Suprapubic skin (tissue), 4 donors: ENCODE measurements at regions not wholly inside any gene's neighbourhood (a gene's known extent, or its start where the extent isn't known, plus 50 kb on each side); places are given as distances from the start of the nearest gene placed in this dataset.

Experiments
- DNase-seq, 2 donors: peaks; one replicate each; pipeline ENCODE4 v3.0.0-alpha.2; 2019; ENCODE audit warnings: low spot score in 2 of 2
- H3K27ac ChIP-seq: fragments of 200-600 bp; sonication (generic); one replicate; pipeline ENCODE4 v1.5.1; 2019
- H3K27me3 ChIP-seq: fragments of 200-600 bp; sonication (generic); one replicate; pipeline ENCODE4 v1.5.1; 2019
- H3K36me3 ChIP-seq: fragments of 200-600 bp; sonication (generic); one replicate; pipeline ENCODE4 v1.5.1; 2019
- H3K4me1 ChIP-seq: fragments of 200-600 bp; sonication (generic); one replicate; pipeline ENCODE4 v1.5.1; 2019
- H3K4me3 ChIP-seq: fragments of 200-600 bp; sonication (generic); one replicate; pipeline ENCODE4 v1.5.1; 2019; ENCODE audit warnings: mild to moderate bottlenecking
- H3K9me3 ChIP-seq: fragments of 200-600 bp; sonication (generic); one replicate; pipeline ENCODE4 v1.5.1; 2019
- EP300 ChIP-seq: sonication (generic); formaldehyde crosslinking; IDR thresholded peaks from one replicate; pipeline ENCODE4 v1.6.1; 2017; ENCODE audit warnings: antibody characterized with exemption
- POLR2A ChIP-seq, 2 donors: fragments of 450-650 bp; IDR thresholded peaks; one replicate each; pipeline ENCODE4 v1.6.1; 2017; ENCODE audit warnings: antibody characterized with exemption in 2 of 2, mild to moderate bottlenecking in 2 of 2, moderate library complexity in 2 of 2
- POLR2AphosphoS5 ChIP-seq, 3 donors: sonication (generic); formaldehyde crosslinking; IDR thresholded peaks; one replicate each; pipeline ENCODE4 v1.6.1; 2017; ENCODE audit warnings: antibody characterized with exemption in 3 of 3
- WGBS: methylation state at CpG from one replicate; pipeline ENCODE4 v1.1.5; 2018; 5-methylcytosine and 5-hydroxymethylcytosine counted together
- TF ChIP-seq, protein P1 (sequence below), 2 donors: fragments of 200-600 bp in 1 of 2; fragments of 450-650 bp in 1 of 2; sonication (generic) in 1 of 2; IDR thresholded peaks; one replicate each; pipeline ENCODE4 v1.5.1; 2016 to 2019; ENCODE audit warnings: antibody characterized with exemption in 2 of 2, mild to moderate bottlenecking in 1 of 2, moderate library complexity in 1 of 2

DNA sequence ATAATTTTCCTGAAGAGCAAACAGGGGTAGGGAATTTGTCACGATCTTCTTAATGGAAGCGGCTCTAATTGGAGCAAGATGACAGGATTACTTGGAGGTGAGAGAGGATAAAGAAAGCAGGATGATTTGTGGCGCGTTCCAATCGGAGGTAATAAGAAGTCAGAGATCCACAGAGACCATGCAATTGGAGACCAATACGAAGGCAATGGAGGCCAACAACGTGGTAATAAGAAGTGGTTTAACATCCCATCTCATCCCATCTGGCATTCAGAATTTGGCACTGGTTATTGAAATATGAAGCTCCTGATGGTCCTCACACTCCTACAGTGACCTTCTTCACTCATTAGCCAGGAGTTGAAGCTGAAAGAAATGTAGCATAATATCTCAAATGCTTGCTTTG is 130.6 kb downstream of the DLEU7 start:
- Histone ChIP-seq H3K4me3 (no peak overlapping the region), H3K36me3 (no peaks in the 10 kb centered on the region), H3K4me1 (peaks cover 3% of the 10 kb centered on the region), H3K27ac (no peak overlapping the region), H3K27me3 (no peaks in the 10 kb centered on the region), H3K9me3 (no peaks in the 10 kb centered on the region)
- no peak for DNase-seq
- WGBS, result 79% methylated on average over 7 of the region's 7 CpGs
- TF ChIP-seq POLR2A (IDR thresholded peaks at IDR 0.05) (no peak), EP300 (no peak), POLR2AphosphoS5 (IDR thresholded peaks at IDR 0.05) (no peak)
- TF ChIP-seq, protein P1, sequence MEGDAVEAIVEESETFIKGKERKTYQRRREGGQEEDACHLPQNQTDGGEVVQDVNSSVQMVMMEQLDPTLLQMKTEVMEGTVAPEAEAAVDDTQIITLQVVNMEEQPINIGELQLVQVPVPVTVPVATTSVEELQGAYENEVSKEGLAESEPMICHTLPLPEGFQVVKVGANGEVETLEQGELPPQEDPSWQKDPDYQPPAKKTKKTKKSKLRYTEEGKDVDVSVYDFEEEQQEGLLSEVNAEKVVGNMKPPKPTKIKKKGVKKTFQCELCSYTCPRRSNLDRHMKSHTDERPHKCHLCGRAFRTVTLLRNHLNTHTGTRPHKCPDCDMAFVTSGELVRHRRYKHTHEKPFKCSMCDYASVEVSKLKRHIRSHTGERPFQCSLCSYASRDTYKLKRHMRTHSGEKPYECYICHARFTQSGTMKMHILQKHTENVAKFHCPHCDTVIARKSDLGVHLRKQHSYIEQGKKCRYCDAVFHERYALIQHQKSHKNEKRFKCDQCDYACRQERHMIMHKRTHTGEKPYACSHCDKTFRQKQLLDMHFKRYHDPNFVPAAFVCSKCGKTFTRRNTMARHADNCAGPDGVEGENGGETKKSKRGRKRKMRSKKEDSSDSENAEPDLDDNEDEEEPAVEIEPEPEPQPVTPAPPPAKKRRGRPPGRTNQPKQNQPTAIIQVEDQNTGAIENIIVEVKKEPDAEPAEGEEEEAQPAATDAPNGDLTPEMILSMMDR (IDR thresholded peaks at IDR 0.05), result no peak

DNA sequence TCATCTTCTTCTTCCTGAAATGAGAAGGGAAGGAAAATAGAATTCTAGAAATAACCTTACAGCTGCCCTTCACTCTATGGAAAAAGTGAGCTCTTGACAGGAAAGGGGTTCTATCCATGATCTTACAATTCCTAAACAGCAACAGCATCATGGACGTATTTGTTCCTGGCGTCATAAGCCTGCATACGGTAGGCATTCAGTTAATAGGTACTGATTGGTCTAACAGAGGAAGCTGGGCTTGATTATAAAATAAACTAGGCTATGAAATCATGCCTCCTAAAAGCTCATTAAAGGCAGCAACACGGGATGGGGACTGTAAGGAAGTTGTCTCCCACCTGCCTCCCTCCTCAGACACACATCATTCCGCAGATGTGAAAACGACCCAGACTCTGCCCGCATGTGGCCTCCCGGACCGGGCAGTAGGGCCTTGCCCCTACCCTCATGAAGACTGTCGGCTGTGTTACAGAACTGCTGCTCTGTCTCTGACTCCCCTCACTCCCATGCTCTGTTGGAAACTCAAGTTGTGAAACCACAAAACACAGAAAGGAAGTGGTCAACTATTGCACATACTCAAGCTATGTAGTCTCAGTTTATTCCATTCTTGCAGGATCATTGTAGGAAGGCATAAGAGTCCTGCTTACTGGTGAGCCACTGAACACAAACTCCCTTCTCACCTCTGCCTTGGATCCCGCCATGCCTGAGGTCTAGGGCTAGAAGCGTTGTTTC is 129.8 kb downstream of the DLEU7 start:
- H3K4me1 ChIP-seq, result peaks cover 3% of the 10 kb centered on the region
- DNase-seq, result no peak
- TF ChIP-seq EP300 (no peak), POLR2AphosphoS5 (IDR thresholded peaks at IDR 0.05) (peak in 1 of 3 donors; percentile 33)
- WGBS, result 84% methylated on average over 12 of the region's 12 CpGs
- no peak overlapping the region for H3K4me3 ChIP-seq
- H3K9me3 ChIP-seq, result no peaks in the 10 kb centered on the region
- H3K36me3 ChIP-seq, result no peaks in the 10 kb centered on the region
- no peak overlapping the region for H3K27ac ChIP-seq
- no peaks in the 10 kb centered on the region for H3K27me3 ChIP-seq

DNA sequence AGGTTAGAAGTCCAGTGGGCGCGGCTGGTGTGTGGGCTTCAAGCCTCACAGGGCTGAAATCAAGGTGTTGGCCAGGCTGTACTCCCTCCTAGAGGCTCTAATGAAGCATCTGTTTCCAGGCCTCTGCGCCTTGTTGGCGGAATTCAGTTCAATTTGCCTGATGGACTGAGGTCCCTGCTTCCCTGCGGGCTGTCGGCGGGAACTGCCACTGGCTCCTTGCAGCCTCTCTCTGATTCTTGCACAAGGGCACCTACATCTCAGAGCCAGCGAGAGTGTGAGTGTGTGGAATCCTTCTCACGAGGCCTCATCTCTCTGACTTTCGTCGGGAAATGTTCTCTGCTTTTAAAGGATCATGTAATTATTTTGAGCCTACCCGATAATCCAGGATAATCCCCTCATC is 128.6 kb downstream of the DLEU7 start:
- WGBS, result 96% methylated on average over 12 of the region's 12 CpGs
- Histone ChIP-seq H3K27me3 (no peaks in the 10 kb centered on the region), H3K4me3 (no peak overlapping the region), H3K27ac (no peak overlapping the region), H3K4me1 (peaks cover 3% of the 10 kb centered on the region), H3K9me3 (no peaks in the 10 kb centered on the region), H3K36me3 (no peaks in the 10 kb centered on the region)
- TF ChIP-seq EP300 (no peak), POLR2AphosphoS5 (IDR thresholded peaks at IDR 0.05) (no peak)
- TF ChIP-seq, protein P1 (IDR thresholded peaks at IDR 0.05), result no peak
- DNase-seq, result no peak

DNA sequence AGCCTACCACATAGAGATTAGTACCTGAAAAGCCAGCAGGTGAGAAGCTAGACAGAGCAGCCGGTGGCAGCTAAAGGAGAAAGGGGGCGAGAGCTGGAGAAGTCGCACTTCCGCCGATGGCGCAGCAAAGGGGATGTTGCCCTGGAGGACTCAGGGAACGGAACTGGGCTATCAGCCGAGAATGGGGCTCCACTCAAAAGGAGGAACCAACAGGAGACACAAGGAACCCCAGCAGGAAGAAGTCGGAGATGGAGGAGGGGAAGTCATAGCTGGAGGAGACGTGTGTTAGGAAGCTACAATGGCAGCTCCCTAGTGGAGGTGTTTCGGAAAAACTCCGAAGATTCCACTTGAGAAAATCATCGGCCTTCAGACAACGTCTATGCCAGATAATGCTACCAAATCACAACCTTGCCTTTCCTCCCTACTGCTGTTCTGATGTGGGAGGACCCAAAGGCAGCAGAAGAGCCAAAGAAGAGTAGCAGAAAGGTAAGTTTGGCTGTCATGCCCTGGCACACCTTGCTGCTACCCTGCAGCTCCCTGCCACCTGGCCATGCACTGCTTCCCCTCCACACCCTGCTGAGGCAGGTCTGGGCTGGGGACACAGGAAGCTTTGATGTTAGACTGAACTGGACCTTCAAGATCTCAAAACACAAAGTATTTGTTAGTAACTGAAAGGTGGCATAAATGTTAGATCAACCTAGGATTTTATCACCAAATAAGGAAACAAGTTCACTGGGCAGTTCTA is 127.9 kb downstream of the DLEU7 start:
- Histone ChIP-seq H3K27me3 (no peaks in the 10 kb centered on the region), H3K4me1 (peaks cover 3% of the 10 kb centered on the region), H3K4me3 (no peak overlapping the region), H3K27ac (peak overlapping the region; percentile 5), H3K36me3 (no peaks in the 10 kb centered on the region), H3K9me3 (no peaks in the 10 kb centered on the region)
- 95% methylated on average over 14 of the region's 14 CpGs for WGBS
- peak in 1 of 2 donors; percentile 67 for DNase-seq
- TF ChIP-seq POLR2A (IDR thresholded peaks at IDR 0.05) (no peak), EP300 (no peak), POLR2AphosphoS5 (IDR thresholded peaks at IDR 0.05) (no peak)
- TF ChIP-seq, protein P1 (IDR thresholded peaks at IDR 0.05), result no peak

DNA sequence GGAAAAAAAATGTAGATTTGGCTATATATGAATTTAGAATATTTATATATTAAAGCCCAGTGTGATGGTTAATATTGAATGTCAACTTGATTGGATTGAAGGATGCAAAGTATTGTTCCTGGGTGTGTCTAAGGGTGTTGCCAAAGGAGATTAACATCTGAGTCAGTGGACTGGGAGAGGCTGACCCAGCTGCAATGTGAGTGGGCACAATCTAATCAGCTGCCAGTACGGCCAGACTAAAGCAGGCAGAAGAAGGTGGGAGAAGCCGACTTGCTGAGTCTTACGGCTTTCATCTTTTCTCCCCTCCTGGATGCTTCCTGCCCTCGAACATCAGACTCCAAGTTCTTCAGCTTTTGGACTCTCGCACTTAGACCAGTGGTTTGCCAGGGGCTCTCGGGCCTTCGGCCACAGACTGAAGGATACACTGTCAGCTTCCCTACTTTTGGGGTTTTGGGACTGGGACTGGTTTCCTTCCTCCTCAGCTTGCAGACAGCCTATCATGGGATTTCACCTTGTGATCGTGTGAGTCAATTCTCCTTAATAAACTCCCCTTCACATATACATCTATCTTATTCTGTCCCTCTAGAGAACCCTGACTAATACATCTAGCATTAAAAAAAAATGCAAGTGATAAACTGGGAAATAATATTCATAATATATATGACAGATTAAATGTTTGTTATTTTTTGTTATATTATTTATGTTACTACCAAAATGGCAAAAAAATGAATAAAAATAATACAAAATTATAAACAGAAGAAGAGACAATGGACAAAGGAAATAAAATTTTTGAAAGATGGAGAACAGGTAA is 122.4 kb downstream of the DLEU7 start:
- Histone ChIP-seq H3K27me3 (no peaks in the 10 kb centered on the region), H3K9me3 (peaks cover 3% of the 10 kb centered on the region), H3K36me3 (no peaks in the 10 kb centered on the region), H3K4me1 (no peaks in the 10 kb centered on the region), H3K27ac (no peak overlapping the region), H3K4me3 (no peak overlapping the region)
- 83% methylated on average over 8 of the region's 8 CpGs for WGBS
- DNase-seq, result no peak
- TF ChIP-seq, protein P1 (IDR thresholded peaks at IDR 0.05), result no peak
- no peak for TF ChIP-seq POLR2A (IDR thresholded peaks at IDR 0.05)
- TF ChIP-seq POLR2AphosphoS5 (IDR thresholded peaks at IDR 0.05), result no peak
- no peak for TF ChIP-seq EP300
